OCI-LY1 (cell line): ENCODE measurements at regions not wholly inside any gene's neighbourhood (a gene's known extent, or its start where the extent isn't known, plus 50 kb on each side); places are given as distances from the start of the nearest gene placed in this dataset.

Source experiments
- H2AFZ ChIP-seq: fragments of 200-600 bp; sonication (generic), shearing (Covaris generic); 2 replicates; pipeline ENCODE4 v1.6.0; 2014; ENCODE audit warnings: antibody characterized with exemption, mild to moderate bottlenecking, low read length
- H3F3A ChIP-seq: fragments of 200-600 bp; sonication (generic), shearing (Covaris generic); 2 replicates; pipeline ENCODE4 v1.6.0; 2014; ENCODE audit warnings: mild to moderate bottlenecking, antibody characterized with exemption, low read length, moderate library complexity; ENCODE audit not compliant: insufficient read depth
- H3K27ac ChIP-seq: fragments of 200-600 bp; sonication (generic); 2 replicates; pipeline ENCODE4 v1.5.1; 2014; ENCODE audit warnings: low read length, mixed run types, mild to moderate bottlenecking, low read depth; ENCODE audit not compliant: poor library complexity, severe bottlenecking
- H3K27me3 ChIP-seq: fragments of 200-600 bp; sonication (generic); 2 replicates; pipeline ENCODE4 v1.6.0; 2014; ENCODE audit warnings: antibody characterized with exemption, mild to moderate bottlenecking, low read length, moderate library complexity; ENCODE audit not compliant: insufficient read depth
- H3K36me3 ChIP-seq: fragments of 200-600 bp; sonication (generic); 2 replicates; pipeline ENCODE4 v1.6.1; 2014; ENCODE audit warnings: mild to moderate bottlenecking, antibody characterized with exemption, low read length, moderate library complexity, mixed read lengths; ENCODE audit not compliant: insufficient read depth
- H3K4me1 ChIP-seq: fragments of 200-600 bp; sonication (generic); 2 replicates; pipeline ENCODE4 v1.5.1; 2014; ENCODE audit warnings: mild to moderate bottlenecking, low read length, moderate library complexity; ENCODE audit not compliant: insufficient read depth, severe bottlenecking
- H3K4me2 ChIP-seq: fragments of 200-600 bp; sonication (generic), shearing (Covaris generic); 2 replicates; pipeline ENCODE4 v1.6.1; 2014; ENCODE audit warnings: low read length
- H3K4me3 ChIP-seq: fragments of 200-600 bp; sonication (generic); 2 replicates; pipeline ENCODE4 v1.5.1; 2014; ENCODE audit warnings: low read length, low read depth, mild to moderate bottlenecking, mixed read lengths; ENCODE audit not compliant: poor library complexity, severe bottlenecking
- H3K79me2 ChIP-seq: fragments of 200-600 bp; shearing (Covaris generic); 2 replicates; pipeline ENCODE4 v1.6.1; 2016; ENCODE audit warnings: mixed run types, low read length, mixed read lengths; ENCODE audit not compliant: insufficient read depth
- H3K9ac ChIP-seq: fragments of 200-600 bp; sonication (generic), shearing (Covaris generic); 2 replicates; pipeline ENCODE4 v1.6.1; 2014; ENCODE audit warnings: mild to moderate bottlenecking, low read length, mixed read lengths
- H3K9me2 ChIP-seq: fragments of 200-600 bp; sonication (generic), shearing (Covaris generic); 2 replicates; pipeline ENCODE4 v1.6.1; 2014; ENCODE audit warnings: low read depth, mild to moderate bottlenecking, low read length, mixed read lengths
- H3K9me3 ChIP-seq: fragments of 200-600 bp; shearing (Covaris generic); 2 replicates; pipeline ENCODE4 v1.6.1; 2014; ENCODE audit warnings: low read length, mixed read lengths
- H4K20me1 ChIP-seq: fragments of 200-600 bp; sonication (generic), shearing (Covaris generic); 2 replicates; pipeline ENCODE4 v1.6.0; 2016; ENCODE audit warnings: mild to moderate bottlenecking, low read length; ENCODE audit not compliant: insufficient read depth
- CTCF ChIP-seq: fragments of 200-600 bp; sonication (generic), shearing (Covaris generic); IDR thresholded peaks from 2 replicates; pipeline ENCODE4 v1.5.1; 2017; ENCODE audit warnings: mild to moderate bottlenecking, antibody characterized with exemption, low read length, moderate library complexity, mixed read lengths
- EZH2 ChIP-seq: fragments of 200-600 bp; sonication (generic), shearing (Covaris generic); IDR thresholded peaks from 2 replicates; pipeline ENCODE4 v1.8.0; 2017; ENCODE audit warnings: borderline replicate concordance, mixed run types, mild to moderate bottlenecking, antibody characterized with exemption, low read length, moderate library complexity, mixed read lengths

DNA sequence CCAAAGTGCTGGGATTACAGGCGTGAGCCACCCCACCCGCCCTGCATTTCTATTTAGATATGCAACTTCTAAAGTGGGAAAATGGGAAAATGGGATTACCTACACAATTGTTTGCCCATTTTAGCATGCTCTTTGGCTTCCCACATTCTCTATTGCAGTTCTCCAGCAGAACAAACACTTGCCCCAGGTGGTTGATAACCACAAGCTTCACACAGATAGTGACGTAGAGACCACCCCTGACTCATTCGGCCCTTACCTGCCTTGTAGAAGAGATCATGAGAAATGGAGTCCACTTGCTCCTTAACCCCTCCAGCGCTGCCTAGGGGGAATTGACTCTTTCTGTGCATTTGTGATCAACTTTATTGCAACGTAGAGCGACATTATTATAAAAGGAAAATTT, 83.2 kb upstream of the RAP2B start:
- Histone ChIP-seq H4K20me1 (no peaks in the 10 kb centered on the region), H3K4me3 (no peak overlapping the region), H3K9me2 (no peaks in the 10 kb centered on the region), H3K79me2 (no peaks in the 10 kb centered on the region), H3K9ac (no peak overlapping the region), H2AFZ (no peak overlapping the region), H3K4me1 (no peaks in the 10 kb centered on the region), H3K27ac (no peak overlapping the region), H3K36me3 (no peaks in the 10 kb centered on the region), H3K4me2 (no peak overlapping the region), H3K27me3 (no peaks in the 10 kb centered on the region), H3K9me3 (no peaks in the 10 kb centered on the region), H3F3A (no peaks in the 10 kb centered on the region)
- no peak for TF ChIP-seq CTCF
- no peak for TF ChIP-seq EZH2

GRCh38 chr3:153079386-153079785, 82.6 kb upstream of the RAP2B start:
- TF ChIP-seq EZH2 (no peak), CTCF (no peak)
- H3K9ac ChIP-seq, result no peak overlapping the region
- no peaks in the 10 kb centered on the region for H3K36me3 ChIP-seq
- no peak overlapping the region for H2AFZ ChIP-seq
- H3K9me3 ChIP-seq, result no peaks in the 10 kb centered on the region
- H3K4me3 ChIP-seq, result no peak overlapping the region
- no peaks in the 10 kb centered on the region for H3K9me2 ChIP-seq
- H3K4me1 ChIP-seq, result no peaks in the 10 kb centered on the region
- H3F3A ChIP-seq, result no peaks in the 10 kb centered on the region
- no peak overlapping the region for H3K4me2 ChIP-seq
- H3K27ac ChIP-seq, result no peak overlapping the region
- H3K27me3 ChIP-seq, result no peaks in the 10 kb centered on the region
- no peaks in the 10 kb centered on the region for H4K20me1 ChIP-seq
- H3K79me2 ChIP-seq, result no peaks in the 10 kb centered on the region

GRCh38 chr3:153080778-153081240, 81.2 kb upstream of the RAP2B start:
- Histone ChIP-seq H3K9me2 (no peaks in the 10 kb centered on the region), H3K36me3 (no peaks in the 10 kb centered on the region), H2AFZ (no peak overlapping the region), H3K4me1 (no peaks in the 10 kb centered on the region), H3K27me3 (no peaks in the 10 kb centered on the region), H3K4me3 (no peak overlapping the region), H3K9ac (no peak overlapping the region), H3F3A (no peaks in the 10 kb centered on the region), H3K4me2 (no peak overlapping the region), H3K9me3 (no peaks in the 10 kb centered on the region), H3K79me2 (no peaks in the 10 kb centered on the region), H3K27ac (no peak overlapping the region), H4K20me1 (no peaks in the 10 kb centered on the region)
- no peak for TF ChIP-seq CTCF
- no peak for TF ChIP-seq EZH2
